Activated CD4-positive, alpha-beta memory T cell treated with anti-CD3 and anti-CD28 coated beads for 36 hours (primary cell): ENCODE measurements at regions not wholly inside any gene's neighbourhood (a gene's known extent, or its start where the extent isn't known, plus 50 kb on each side); places are given as distances from the start of the nearest gene placed in this dataset.
"Not testable (repeated sequence)": the region's sequence is repeated elsewhere in the genome, so short reads cannot be mapped to it uniquely, and the experiment has no call there.

Source experiments
- CTCF ChIA-PET: fragments of 350-600 bp; sonication (Branson Sonifier 250); formaldehyde crosslinking; loops from one replicate; lab custom pipeline; 2021; ENCODE audit warnings: antibody characterized with exemption, inconsistent platforms; lab: Charles Lee
- POLR2A ChIA-PET: fragments of 350-600 bp; sonication (Branson Sonifier 250); formaldehyde crosslinking; loops from one replicate; lab custom pipeline; 2021; ENCODE audit warnings: antibody characterized with exemption; lab: Charles Lee
- DNase-seq: peaks from one replicate; pipeline ENCODE4 v3.0.0-alpha.2; 2020
- H3K27ac Mint-ChIP-seq: one replicate; pipeline ENCODE4 v1.8.0; 2021; ENCODE audit warnings: mixed read lengths
- H3K27me3 Mint-ChIP-seq: one replicate; pipeline ENCODE4 v1.8.0; 2021; ENCODE audit warnings: mixed read lengths
- H3K36me3 Mint-ChIP-seq: one replicate; pipeline ENCODE4 v1.8.0; 2021; ENCODE audit warnings: mixed read lengths
- H3K4me1 Mint-ChIP-seq: one replicate; pipeline ENCODE4 v1.8.0; 2021; ENCODE audit warnings: low read depth, mixed read lengths
- H3K4me3 Mint-ChIP-seq: one replicate; pipeline ENCODE4 v1.8.0; 2021; ENCODE audit warnings: mild to moderate bottlenecking, mixed read lengths
- H3K9me3 Mint-ChIP-seq: one replicate; pipeline ENCODE4 v1.8.0; 2021; ENCODE audit warnings: mixed read lengths
- intact Hi-C: fragments of 100-400 bp; cut with micrococcal nuclease; formaldehyde crosslinking; loops from one replicate; pipeline ENCODE4 v1.15.1; 2023

DNA sequence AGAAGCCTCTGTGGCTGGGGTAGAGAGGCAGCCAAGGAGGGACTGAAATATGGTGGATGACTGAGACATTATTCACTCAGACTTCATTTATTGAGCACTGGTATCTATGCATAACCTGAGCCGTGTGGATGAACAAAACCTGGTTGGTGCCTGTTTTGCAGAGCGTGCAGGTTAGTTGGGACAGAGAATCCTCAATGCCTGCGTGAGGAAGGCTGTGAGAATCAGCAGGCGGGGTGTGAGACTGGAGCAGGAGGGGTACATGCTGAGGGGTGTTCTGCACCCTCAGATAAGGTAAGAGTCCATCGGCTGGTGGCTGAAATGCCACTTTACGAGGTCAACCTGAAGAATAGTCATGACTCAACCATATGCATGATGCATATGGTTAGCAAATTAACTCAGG, 271.6 kb downstream of the MED10 start:
- no peaks in the 10 kb centered on the region for H3K4me1 Mint-ChIP-seq
- DNase-seq, result no peak
- no peaks in the 10 kb centered on the region for H3K36me3 Mint-ChIP-seq
- H3K27ac Mint-ChIP-seq, result no peak overlapping the region
- H3K27me3 Mint-ChIP-seq, result no peaks in the 10 kb centered on the region
- no peaks in the 10 kb centered on the region for H3K9me3 Mint-ChIP-seq
- ChIA-PET CTCF (no interaction called here), POLR2A (no interaction called here)
- no peak overlapping the region for H3K4me3 Mint-ChIP-seq
- intact Hi-C loops, result no loop called here

DNA sequence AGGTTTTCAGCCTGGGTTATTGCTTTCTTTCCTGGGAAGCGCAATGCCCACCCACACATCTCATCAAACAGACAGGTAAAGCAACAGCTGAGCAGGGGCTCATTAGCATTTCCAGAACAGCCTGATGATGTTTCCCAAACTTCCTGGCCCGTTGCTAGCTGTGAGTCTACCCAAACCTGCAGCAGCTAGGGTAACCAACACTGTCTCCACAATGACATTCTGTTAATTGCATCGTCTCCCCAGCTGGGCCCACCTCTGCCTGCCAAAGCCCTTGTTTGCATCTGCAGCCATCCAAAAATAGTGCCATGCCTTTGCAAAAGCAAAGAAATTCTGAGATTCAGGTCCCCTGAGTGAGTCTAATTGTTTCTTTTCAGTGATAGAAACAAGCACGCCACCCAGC, 273.0 kb downstream of the MED10 start:
- no peaks in the 10 kb centered on the region for H3K4me1 Mint-ChIP-seq

DNA sequence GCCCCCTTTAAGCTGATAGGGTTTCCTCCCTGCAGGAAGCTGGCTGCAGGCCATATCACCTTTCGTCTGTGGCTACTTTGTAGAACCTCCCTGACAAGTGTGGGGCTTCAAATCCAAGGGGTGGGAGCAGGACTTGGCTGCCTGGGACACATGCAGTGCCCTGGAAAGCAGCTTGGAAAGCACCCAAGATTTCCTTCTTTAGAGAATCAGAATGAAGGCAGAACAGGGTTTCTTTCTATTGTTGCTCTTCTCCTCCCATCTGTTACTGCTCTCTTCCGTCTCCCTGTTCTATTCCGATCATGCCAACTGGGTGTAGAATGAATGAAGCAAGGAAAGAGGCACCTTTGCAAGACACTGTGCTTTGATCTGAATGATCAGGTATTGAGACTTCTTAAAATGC, 282.2 kb downstream of the MED10 start:
- POLR2A ChIA-PET, result no interaction called here
- Mint-ChIP-seq H3K36me3 (no peaks in the 10 kb centered on the region), H3K27ac (no peak overlapping the region), H3K4me1 (no peaks in the 10 kb centered on the region), H3K9me3 (no peaks in the 10 kb centered on the region), H3K4me3 (no peak overlapping the region), H3K27me3 (no peaks in the 10 kb centered on the region)
- DNase-seq, result no peak
- CTCF ChIA-PET, result no interaction called here
- intact Hi-C loops, result no loop called here

More for the DNA sequence above, 273.0 kb downstream of the MED10 start:
- intact Hi-C loops, result no loop called here
- Mint-ChIP-seq H3K36me3 (no peaks in the 10 kb centered on the region), H3K27ac (no peak overlapping the region), H3K27me3 (no peaks in the 10 kb centered on the region), H3K4me3 (no peak overlapping the region), H3K9me3 (no peaks in the 10 kb centered on the region)
- ChIA-PET CTCF (interaction anchor here (0.7 kb wide), 1 partner anchor 35 kb away, joined by 3 read pairs; no protein-coding TSS in a partner anchor), POLR2A (no interaction called here)
- DNase-seq, result no peak

DNA sequence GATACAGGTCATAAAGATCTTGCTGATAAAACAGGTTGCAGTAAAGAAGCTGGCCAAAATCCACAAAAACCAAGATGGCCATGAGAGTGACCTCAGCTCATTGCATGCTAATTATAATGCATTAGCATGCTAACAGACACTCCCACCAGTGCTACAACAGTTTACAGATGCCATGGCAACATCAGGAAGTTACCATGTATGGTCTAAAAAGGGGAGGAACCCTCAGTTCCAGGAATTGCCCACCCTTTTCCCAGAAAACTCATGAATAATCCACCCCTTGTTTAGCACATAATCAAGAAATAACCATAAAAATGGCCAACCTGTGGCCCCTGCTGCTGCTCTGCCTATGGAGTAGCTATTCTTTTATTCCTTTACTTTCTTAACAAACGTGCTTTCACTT, 284.2 kb downstream of the MED10 start:
- H3K9me3 Mint-ChIP-seq, H3K27me3 Mint-ChIP-seq, H3K4me1 Mint-ChIP-seq, H3K36me3 Mint-ChIP-seq, DNase-seq, CTCF ChIA-PET, intact Hi-C loops, H3K27ac Mint-ChIP-seq, POLR2A ChIA-PET, H3K4me3 Mint-ChIP-seq: not testable (repeated sequence)

DNA sequence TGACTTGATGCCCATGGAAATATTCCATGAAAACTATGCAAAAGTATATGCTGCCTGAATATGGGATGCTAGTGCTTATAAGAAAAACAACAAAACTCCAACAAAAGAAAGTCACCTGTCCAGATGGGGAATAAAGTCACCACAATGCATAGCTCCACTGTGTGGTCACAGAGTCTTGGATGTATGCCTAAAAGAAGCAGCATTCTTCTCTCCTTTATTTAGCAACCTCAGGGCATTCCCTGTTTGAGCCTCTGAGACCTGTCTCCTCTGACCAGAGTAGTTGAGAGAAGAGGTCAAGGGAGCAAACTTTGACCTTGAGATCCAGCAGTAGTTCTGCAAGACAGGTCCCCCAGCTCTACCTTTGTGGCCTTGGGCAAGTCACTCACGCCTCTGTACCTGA, 287.5 kb downstream of the MED10 start:
- ChIA-PET POLR2A (no interaction called here), CTCF (no interaction called here)
- Mint-ChIP-seq H3K4me3 (no peak overlapping the region), H3K9me3 (no peaks in the 10 kb centered on the region), H3K4me1 (no peaks in the 10 kb centered on the region), H3K27me3 (no peaks in the 10 kb centered on the region), H3K27ac (no peak overlapping the region), H3K36me3 (no peaks in the 10 kb centered on the region)
- intact Hi-C loops, result no loop called here
- no peak for DNase-seq

DNA sequence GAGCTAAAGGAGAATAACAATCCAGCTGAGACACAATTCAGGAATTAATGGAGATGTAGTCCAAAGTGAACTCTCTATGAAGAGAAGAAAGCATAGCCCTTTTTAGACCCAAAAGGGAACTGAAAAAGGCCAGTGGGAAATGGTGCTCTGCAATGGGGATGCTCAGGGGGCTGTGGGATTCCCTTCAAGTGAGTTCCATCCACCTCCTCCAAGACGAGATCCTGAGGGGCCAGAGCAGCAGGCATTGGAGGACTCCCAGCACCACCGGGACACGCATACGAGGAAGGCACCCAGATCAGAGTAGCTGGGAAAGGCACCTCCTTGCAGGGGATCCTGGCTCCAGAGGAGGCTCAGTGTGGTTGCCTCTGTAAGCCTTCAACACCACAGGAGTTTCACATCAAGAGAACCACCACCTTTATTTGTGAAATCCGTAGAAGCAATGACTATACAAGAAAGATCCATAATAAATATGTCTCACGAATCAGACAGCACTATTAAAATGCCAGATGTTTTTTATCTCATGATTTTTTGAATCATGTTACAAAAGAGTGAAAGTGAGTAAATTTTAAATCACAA, 288.2 kb downstream of the MED10 start:
- POLR2A ChIA-PET, result no interaction called here
- CTCF ChIA-PET, result no interaction called here
- H3K4me3 Mint-ChIP-seq, result no peak overlapping the region
- H3K27ac Mint-ChIP-seq, result no peak overlapping the region
- H3K27me3 Mint-ChIP-seq, result no peaks in the 10 kb centered on the region
- H3K9me3 Mint-ChIP-seq, result no peaks in the 10 kb centered on the region
- no peaks in the 10 kb centered on the region for H3K36me3 Mint-ChIP-seq
- intact Hi-C loops, result no loop called here
- no peaks in the 10 kb centered on the region for H3K4me1 Mint-ChIP-seq
- no peak for DNase-seq

DNA sequence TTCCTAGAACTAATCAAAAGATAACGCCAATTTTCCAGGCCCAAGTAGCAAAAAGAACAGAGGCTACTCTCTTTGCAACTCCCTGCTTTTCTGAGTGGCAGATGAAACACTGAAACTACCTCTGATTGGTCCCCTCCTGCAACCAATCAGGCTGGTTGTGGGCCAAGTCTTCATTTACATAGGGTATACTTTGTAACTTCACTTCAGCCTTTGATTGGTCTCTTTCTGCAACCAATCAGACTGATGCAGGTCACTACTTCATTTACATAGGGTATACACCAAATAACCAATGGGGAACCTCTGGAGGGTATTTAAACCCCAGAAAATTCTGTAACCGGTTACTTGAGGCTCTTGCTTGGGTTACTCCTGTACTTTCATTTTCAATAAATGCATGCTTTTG, 289.6 kb downstream of the MED10 start:
- Mint-ChIP-seq H3K36me3 (no peaks in the 10 kb centered on the region), H3K27me3 (no peaks in the 10 kb centered on the region), H3K27ac (no peak overlapping the region), H3K4me3 (no peak overlapping the region), H3K4me1 (no peaks in the 10 kb centered on the region), H3K9me3 (no peaks in the 10 kb centered on the region)
- POLR2A ChIA-PET, result no interaction called here
- DNase-seq, result no peak
- intact Hi-C loops, result no loop called here
- CTCF ChIA-PET, result no interaction called here

DNA sequence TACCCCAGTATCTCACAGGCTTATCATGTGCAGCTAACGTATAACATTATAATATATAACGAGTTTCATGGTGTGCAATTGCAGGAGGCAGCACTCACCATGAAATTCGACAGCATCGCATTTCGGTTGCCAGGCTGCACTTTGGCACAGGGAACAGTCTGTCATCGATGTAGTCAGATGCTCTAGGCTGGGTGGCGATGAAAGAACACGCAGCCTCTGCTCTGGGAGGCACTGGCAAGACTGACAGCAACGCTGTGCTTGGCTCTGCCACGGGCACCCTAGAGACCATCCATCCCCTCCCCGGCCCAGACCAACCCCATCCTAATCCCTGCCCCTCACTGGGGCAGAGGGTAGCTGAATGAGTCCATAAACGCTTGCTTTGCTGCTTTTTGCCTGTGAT, 290.8 kb downstream of the MED10 start:
- Mint-ChIP-seq H3K36me3 (no peaks in the 10 kb centered on the region), H3K27me3 (no peaks in the 10 kb centered on the region), H3K4me1 (no peaks in the 10 kb centered on the region), H3K27ac (no peak overlapping the region), H3K9me3 (no peaks in the 10 kb centered on the region), H3K4me3 (no peak overlapping the region)
- DNase-seq, result no peak
- intact Hi-C loops, result no loop called here
- ChIA-PET POLR2A (no interaction called here), CTCF (no interaction called here)

DNA sequence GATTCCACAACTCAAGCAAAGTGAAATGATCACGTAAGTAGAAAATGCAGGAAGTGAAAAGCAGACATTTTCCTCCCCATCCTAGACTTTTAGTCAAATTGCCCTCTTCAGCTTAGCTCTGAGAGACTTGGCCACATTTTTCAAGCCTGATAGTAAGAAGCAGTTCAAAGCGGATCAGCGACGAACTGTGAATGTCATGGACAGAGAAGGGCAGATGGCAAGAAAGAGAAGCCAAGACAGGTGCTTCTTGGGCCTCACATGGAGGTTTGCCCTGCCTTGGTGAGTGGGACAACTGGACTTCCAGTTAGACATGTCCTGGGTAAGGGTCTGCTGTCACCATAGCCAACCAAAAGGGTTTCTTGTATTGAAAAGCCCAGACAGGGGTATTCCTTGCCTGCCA, 291.5 kb downstream of the MED10 start:
- no peaks in the 10 kb centered on the region for H3K27me3 Mint-ChIP-seq
- intact Hi-C loops, result no loop called here
- CTCF ChIA-PET, result no interaction called here
- POLR2A ChIA-PET, result no interaction called here
- no peaks in the 10 kb centered on the region for H3K9me3 Mint-ChIP-seq
- no peak overlapping the region for H3K27ac Mint-ChIP-seq
- no peak overlapping the region for H3K4me3 Mint-ChIP-seq
- DNase-seq, result no peak
- H3K4me1 Mint-ChIP-seq, result no peaks in the 10 kb centered on the region
- no peaks in the 10 kb centered on the region for H3K36me3 Mint-ChIP-seq

DNA sequence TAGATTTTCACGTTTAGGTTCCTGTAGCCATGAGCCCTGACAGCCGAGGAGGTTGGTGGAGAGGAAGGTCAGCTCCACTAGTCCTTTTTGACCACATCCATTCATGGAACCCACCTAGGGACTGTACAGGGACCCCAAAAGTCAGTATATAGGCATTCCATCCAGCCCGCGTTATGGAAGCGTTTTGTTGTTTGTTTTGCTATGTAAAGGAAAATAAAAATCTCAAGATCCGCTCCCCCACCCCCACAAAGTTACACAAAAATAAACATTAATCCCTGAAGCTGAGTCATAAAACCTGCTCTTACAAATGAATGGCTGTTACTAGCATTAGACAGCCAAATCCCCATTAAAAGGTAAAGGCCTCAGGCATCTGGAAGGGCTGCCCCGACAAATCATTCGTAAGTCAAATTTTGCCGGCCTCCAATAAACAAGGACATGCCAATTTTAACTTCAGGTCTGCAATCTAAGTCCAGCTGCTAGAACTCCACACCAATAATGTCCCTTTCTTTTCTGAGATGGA, 292.9 kb downstream of the MED10 start:
- H3K36me3 Mint-ChIP-seq, result no peaks in the 10 kb centered on the region
- H3K4me1 Mint-ChIP-seq, result no peaks in the 10 kb centered on the region
- no peaks in the 10 kb centered on the region for H3K27me3 Mint-ChIP-seq
- H3K9me3 Mint-ChIP-seq, result no peaks in the 10 kb centered on the region
- no peak overlapping the region for H3K27ac Mint-ChIP-seq
- ChIA-PET POLR2A (no interaction called here), CTCF (no interaction called here)
- no peak for DNase-seq
- H3K4me3 Mint-ChIP-seq, result no peak overlapping the region
- intact Hi-C loops, result no loop called here

DNA sequence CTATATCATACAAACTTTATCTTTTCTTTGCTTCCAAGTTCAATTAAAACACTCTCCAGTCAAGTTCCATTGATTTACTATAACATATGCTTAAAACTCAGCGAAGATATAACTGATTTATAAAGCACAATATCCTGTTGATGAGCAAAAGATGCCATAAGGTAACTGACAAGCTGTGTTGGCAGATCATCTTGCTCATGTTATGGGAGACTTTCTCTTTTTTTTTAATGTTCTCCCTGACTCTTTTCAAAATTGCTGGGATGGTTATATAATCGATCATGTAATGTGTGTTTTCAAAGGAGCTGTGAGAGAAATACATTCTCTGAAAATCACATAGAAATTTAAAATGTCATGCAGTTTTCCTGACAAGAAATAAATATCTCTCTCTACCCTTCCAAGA, 293.5 kb downstream of the MED10 start:
- intact Hi-C loops, result no loop called here
- Mint-ChIP-seq H3K4me3 (no peak overlapping the region), H3K36me3 (no peaks in the 10 kb centered on the region), H3K27me3 (no peaks in the 10 kb centered on the region), H3K27ac (no peak overlapping the region), H3K9me3 (no peaks in the 10 kb centered on the region), H3K4me1 (no peaks in the 10 kb centered on the region)
- DNase-seq, result no peak
- ChIA-PET POLR2A (no interaction called here), CTCF (no interaction called here)

DNA sequence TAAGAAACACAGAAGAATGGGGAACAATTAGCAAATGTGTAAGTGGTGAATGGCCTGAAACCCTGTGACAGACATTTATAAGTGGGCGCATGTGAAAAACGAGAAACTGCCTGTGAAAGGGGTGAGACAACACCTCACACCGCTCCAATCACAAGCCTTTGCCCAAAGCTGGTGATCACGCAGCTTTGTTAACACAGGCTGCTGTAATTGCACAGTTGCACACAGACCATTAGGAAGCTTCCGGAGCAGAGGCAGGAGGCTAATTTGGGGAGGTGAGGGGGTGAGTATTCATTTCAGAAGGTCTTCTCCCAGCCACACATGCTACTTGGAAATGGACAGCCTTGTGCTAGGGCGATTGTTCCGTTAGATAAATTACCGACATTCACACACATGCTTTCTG, 294.0 kb downstream of the MED10 start:
- Mint-ChIP-seq H3K9me3 (no peaks in the 10 kb centered on the region), H3K27me3 (no peaks in the 10 kb centered on the region), H3K27ac (no peak overlapping the region), H3K36me3 (no peaks in the 10 kb centered on the region), H3K4me3 (no peak overlapping the region), H3K4me1 (no peaks in the 10 kb centered on the region)
- intact Hi-C loops, result no loop called here
- ChIA-PET CTCF (no interaction called here), POLR2A (no interaction called here)
- no peak for DNase-seq

DNA sequence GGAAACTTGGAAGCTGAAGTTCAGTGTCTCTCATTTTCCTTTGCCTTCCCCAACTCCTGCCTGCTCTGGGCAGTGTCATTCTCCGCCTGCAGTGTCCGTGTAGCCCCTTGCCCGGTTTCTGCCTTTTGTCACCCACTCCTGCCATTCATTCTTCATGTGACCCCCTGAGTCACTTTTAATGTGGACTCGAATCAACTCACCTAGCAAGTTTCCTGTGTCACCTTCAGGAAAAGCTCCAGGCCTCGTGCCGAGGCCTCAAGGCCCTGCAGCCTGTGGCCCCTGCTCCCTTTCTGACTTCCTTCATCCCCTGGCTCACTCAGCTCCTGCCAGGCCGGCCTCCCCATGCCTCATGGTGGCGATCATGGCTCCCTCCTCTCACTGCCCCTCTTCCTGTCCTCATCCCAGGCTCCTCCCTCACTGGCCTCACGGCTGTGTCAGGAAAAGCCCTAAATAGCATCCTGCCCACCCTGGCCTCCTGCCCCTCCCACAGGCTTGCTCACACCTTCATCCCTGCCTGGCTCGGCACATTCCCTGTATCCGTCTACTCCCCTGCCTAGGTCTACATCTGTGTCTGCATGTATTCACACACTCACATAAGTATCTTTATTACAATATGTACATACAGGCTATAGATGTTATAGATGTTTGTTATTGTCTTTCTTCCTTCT, 294.9 kb downstream of the MED10 start:
- ChIA-PET CTCF (no interaction called here), POLR2A (no interaction called here)
- Mint-ChIP-seq H3K36me3 (no peaks in the 10 kb centered on the region), H3K27ac (no peak overlapping the region), H3K4me1 (no peaks in the 10 kb centered on the region), H3K9me3 (no peaks in the 10 kb centered on the region), H3K27me3 (no peaks in the 10 kb centered on the region), H3K4me3 (no peak overlapping the region)
- intact Hi-C loops, result no loop called here
- no peak for DNase-seq
